ENCODE measurements at regions not wholly inside any gene's neighbourhood (a gene's known extent, or its start where the extent isn't known, plus 50 kb on each side); places are given as distances from the start of the nearest gene placed in this dataset.

DNA sequence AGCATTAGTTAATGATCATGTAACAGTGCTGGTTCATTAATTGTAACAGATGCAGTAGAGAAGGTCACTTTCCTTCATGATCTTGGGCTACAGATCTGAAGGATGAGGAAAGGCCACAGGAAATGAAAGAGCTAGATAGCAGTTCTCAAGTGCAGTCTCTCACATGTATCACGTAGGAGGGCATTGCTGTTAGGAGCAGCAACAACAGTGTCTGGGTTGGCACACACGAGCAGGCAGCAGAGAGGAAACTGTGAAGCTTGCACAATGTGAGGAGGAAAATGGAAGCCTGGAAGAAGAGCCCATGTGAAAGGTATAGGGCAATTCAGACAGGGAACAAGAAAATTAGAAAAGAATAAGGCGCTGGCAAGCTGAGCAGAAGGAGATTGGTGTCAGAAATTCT, 1741.5 kb downstream of the PCDH9 start:
- no peak for DNase-seq

DNA sequence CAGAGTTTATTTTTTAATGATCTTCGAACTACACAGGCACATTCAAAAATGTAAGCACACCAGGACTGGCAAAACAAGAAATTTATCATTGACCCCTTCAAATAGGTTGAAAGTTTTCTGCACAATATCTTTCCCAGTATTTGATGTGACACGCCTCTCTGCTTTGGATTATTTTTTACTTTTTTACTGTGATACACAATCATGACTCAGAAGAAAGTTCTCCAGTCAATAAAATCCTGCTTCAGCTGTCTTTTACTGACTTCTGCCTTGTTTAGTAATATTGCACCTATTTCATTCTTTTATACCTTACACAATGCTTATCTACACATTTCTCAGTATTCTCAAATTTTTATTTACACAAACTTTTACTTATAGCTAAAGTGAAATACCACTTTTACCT, 1750.4 kb downstream of the PCDH9 start:
- no peak overlapping the region for H3K4me3 Mint-ChIP-seq
- peaks cover 7% of the 10 kb centered on the region for H3K9me3 Mint-ChIP-seq

More for the DNA sequence above, 1741.5 kb downstream of the PCDH9 start:
- H3K36me3 Mint-ChIP-seq (ENCODE audit: low read depth) = no peaks in the 10 kb centered on the region
- H3K27ac Mint-ChIP-seq = peak overlapping the region; percentile 12
- H3K4me1 Mint-ChIP-seq = peaks cover 4% of the 10 kb centered on the region
- no peak overlapping the region for H3K4me3 Mint-ChIP-seq
- TF ChIP-seq, protein P1, sequence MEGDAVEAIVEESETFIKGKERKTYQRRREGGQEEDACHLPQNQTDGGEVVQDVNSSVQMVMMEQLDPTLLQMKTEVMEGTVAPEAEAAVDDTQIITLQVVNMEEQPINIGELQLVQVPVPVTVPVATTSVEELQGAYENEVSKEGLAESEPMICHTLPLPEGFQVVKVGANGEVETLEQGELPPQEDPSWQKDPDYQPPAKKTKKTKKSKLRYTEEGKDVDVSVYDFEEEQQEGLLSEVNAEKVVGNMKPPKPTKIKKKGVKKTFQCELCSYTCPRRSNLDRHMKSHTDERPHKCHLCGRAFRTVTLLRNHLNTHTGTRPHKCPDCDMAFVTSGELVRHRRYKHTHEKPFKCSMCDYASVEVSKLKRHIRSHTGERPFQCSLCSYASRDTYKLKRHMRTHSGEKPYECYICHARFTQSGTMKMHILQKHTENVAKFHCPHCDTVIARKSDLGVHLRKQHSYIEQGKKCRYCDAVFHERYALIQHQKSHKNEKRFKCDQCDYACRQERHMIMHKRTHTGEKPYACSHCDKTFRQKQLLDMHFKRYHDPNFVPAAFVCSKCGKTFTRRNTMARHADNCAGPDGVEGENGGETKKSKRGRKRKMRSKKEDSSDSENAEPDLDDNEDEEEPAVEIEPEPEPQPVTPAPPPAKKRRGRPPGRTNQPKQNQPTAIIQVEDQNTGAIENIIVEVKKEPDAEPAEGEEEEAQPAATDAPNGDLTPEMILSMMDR (IDR thresholded peaks at IDR 0.05) = no peak
- H3K9me3 Mint-ChIP-seq = peaks cover 12% of the 10 kb centered on the region
- no peaks in the 10 kb centered on the region for H3K27me3 Mint-ChIP-seq (ENCODE audit: low read depth, poor library complexity)

DNA sequence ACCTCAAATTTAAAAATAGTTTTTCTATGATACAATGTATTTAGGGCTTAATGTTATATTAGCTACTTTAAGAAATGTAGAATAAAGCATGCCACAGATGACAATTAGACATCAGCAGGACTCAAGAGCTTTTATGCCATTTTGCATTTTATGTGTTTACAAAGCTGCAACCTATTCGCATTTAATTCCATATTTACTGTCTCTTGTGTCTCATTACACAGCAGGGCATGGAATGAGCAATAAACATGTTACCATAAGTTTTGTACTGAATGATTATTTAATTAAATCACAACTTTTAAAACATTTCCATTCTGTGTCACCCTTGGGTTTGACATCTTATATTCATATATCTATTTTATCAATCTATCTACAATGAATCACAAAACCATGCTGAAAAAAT, 1756.9 kb downstream of the PCDH9 start:
- Mint-ChIP-seq H3K4me1 (peaks cover 7% of the 10 kb centered on the region), H3K27ac (no peak overlapping the region), H3K9me3 (no peaks in the 10 kb centered on the region), H3K4me3 (no peak overlapping the region), H3K27me3 (ENCODE audit: low read depth, poor library complexity) (no peaks in the 10 kb centered on the region), H3K36me3 (ENCODE audit: low read depth) (no peaks in the 10 kb centered on the region)
- no peak for DNase-seq
- TF ChIP-seq, protein P1 (IDR thresholded peaks at IDR 0.05) = no peak

More for the DNA sequence above, 1750.4 kb downstream of the PCDH9 start:
- no peak for DNase-seq
- Mint-ChIP-seq H3K36me3 (ENCODE audit: low read depth) (no peaks in the 10 kb centered on the region), H3K27ac (no peak overlapping the region), H3K27me3 (ENCODE audit: low read depth, poor library complexity) (no peaks in the 10 kb centered on the region), H3K4me1 (no peaks in the 10 kb centered on the region)
- TF ChIP-seq, protein P1 (IDR thresholded peaks at IDR 0.05) = no peak

DNA sequence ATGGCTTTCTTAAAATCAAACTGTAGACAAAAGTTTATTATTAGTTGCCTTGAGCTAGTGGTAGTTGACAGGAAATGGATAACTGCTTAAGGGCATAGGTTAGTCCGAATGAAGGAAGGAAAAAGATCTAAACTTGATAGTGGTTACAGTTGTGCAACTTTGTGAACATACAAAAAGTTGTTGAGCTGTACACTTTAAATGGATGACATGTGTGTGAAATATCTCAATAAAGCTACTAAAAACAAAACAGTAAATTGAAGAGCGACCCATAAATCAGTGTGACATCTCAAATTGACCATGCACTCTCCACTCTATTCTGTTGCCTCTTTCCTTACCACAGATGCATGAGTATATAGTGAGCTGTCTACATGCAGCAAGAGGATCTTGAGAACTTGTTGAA, 1757.8 kb downstream of the PCDH9 start:
- H3K36me3 Mint-ChIP-seq (ENCODE audit: low read depth) = no peaks in the 10 kb centered on the region
- TF ChIP-seq, protein P1 (IDR thresholded peaks at IDR 0.05) = no peak
- no peak for DNase-seq
- no peaks in the 10 kb centered on the region for H3K9me3 Mint-ChIP-seq
- no peaks in the 10 kb centered on the region for H3K27me3 Mint-ChIP-seq (ENCODE audit: low read depth, poor library complexity)
- H3K4me3 Mint-ChIP-seq = no peak overlapping the region
- no peak overlapping the region for H3K27ac Mint-ChIP-seq
- peaks cover 7% of the 10 kb centered on the region for H3K4me1 Mint-ChIP-seq

DNA sequence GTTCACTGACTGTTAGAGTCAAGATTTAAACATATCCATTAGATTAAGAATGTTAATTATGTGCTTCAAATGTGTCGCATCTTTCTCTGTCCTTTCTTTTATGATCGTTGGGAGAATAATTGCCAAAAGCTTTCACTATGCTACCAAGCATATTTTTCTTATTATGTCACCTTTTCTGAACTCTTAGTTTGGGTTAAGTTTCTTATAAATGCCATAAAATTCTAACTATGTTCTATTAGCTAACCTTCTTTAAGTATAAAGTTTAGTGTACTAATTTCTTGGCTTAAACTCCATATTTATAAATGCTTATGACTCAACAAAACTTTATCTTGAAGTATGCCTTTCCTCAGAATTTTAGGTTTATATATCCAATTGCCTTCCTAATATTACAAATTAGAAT, 1759.4 kb downstream of the PCDH9 start:
- H3K4me3 Mint-ChIP-seq = no peak overlapping the region
- no peaks in the 10 kb centered on the region for H3K27me3 Mint-ChIP-seq (ENCODE audit: low read depth, poor library complexity)
- H3K27ac Mint-ChIP-seq = no peak overlapping the region
- H3K36me3 Mint-ChIP-seq (ENCODE audit: low read depth) = peaks cover 9% of the 10 kb centered on the region
- TF ChIP-seq, protein P1 (IDR thresholded peaks at IDR 0.05) = no peak
- peaks cover 7% of the 10 kb centered on the region for H3K4me1 Mint-ChIP-seq
- peaks cover 11% of the 10 kb centered on the region for H3K9me3 Mint-ChIP-seq
- DNase-seq = no peak

DNA sequence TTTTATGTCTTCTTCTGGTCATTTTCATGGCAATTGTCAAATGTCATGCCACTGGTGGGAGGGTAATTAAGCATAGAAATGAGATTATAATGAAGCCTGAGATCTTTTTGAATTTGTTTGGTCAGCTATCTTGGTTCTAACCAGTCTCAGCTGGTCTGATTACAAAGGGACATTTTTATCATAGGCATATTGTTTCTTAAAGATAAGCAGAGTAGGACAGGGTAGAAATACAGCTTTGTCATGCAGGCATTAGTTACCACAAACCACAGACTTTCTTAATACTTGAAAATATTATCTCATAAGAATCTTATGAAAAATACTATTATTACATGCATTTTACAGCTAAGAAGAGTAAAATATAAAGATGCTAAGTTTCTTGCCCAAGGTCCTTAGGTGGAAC, 1761.5 kb downstream of the PCDH9 start:
- TF ChIP-seq, protein P1 (IDR thresholded peaks at IDR 0.05) = no peak
- Mint-ChIP-seq H3K27ac (no peak overlapping the region), H3K27me3 (ENCODE audit: low read depth, poor library complexity) (no peaks in the 10 kb centered on the region), H3K9me3 (peaks cover 23% of the 10 kb centered on the region), H3K4me1 (peaks cover 7% of the 10 kb centered on the region), H3K4me3 (no peak overlapping the region), H3K36me3 (ENCODE audit: low read depth) (peaks cover 20% of the 10 kb centered on the region)
- no peak for DNase-seq
